ENCODE measurements at regions not wholly inside any gene's neighbourhood (a gene's known extent, or its start where the extent isn't known, plus 50 kb on each side); places are given as distances from the start of the nearest gene placed in this dataset.

DNA sequence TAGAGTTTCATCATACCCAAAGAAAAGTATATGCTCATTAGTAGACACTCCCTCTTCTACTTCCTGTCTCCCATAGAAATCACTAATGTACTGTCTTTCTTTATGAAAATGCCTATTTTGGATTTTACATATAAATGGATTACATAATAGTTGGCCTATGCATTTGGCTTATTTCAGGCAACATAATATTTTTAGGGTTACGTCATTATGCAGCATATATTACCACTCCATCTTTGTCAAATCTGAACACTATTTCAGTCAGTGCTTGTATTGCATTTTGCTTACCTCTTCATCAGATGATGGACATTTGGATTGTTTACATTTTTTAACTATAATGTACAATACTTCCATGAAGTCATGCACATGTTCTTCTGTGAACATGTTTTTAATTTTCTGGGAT, 1406.1 kb downstream of the LRFN5 start:
- no peak overlapping the region for H3K4me3 ChIP-seq (ENCODE audit: insufficient read depth, low read depth, low read length)
- H3K9ac ChIP-seq (ENCODE audit: low read depth, low read length) = no peak overlapping the region
- H3K9me3 ChIP-seq (ENCODE audit: control insufficient read depth, insufficient read depth, low read length) = peaks cover 5% of the 10 kb centered on the region
- dilution Hi-C loops (cut with HindIII; ENCODE audit: low sequenced_read_pairs, unreplicated experiment) = no loop called here
- CTCF ChIA-PET = no interaction called here
- no peak overlapping the region for H4K91ac ChIP-seq (ENCODE audit: insufficient read depth, low read depth, low read length)
- H2AK9ac ChIP-seq (replicated peaks; ENCODE audit: low read depth, low read length, poor library complexity) = no peak overlapping the region
- H3K36me3 ChIP-seq (ENCODE audit: control insufficient read depth, insufficient read depth, low read length) = no peaks in the 10 kb centered on the region
- TF ChIP-seq MAZ (IDR thresholded peaks at IDR 0.05; ENCODE audit: borderline replicate concordance, low read depth, low read length) (no peak), BHLHE40 (IDR thresholded peaks at IDR 0.05; ENCODE audit: low read depth, low read length) (no peak), CEBPB (IDR thresholded peaks at IDR 0.05; ENCODE audit: low read depth, low read length) (no peak), MAFK (IDR thresholded peaks at IDR 0.05; ENCODE audit: low read depth, low read length) (no peak), RCOR1 (IDR thresholded peaks at IDR 0.05; ENCODE audit: insufficient replicate concordance, low read length) (no peak), CHD1 (IDR thresholded peaks at IDR 0.05; ENCODE audit: low read depth, low read length) (no peak), RFX5 (IDR thresholded peaks at IDR 0.05; ENCODE audit: low read depth, low read length) (no peak), FOS (IDR thresholded peaks at IDR 0.05; ENCODE audit: low read depth, low read length) (no peak), POLR2A (IDR thresholded peaks at IDR 0.05; ENCODE audit: low read depth, low read length) (no peak), MXI1 (IDR thresholded peaks at IDR 0.05; ENCODE audit: borderline replicate concordance, low read depth, low read length) (no peak)
- TF ChIP-seq, protein P1, sequence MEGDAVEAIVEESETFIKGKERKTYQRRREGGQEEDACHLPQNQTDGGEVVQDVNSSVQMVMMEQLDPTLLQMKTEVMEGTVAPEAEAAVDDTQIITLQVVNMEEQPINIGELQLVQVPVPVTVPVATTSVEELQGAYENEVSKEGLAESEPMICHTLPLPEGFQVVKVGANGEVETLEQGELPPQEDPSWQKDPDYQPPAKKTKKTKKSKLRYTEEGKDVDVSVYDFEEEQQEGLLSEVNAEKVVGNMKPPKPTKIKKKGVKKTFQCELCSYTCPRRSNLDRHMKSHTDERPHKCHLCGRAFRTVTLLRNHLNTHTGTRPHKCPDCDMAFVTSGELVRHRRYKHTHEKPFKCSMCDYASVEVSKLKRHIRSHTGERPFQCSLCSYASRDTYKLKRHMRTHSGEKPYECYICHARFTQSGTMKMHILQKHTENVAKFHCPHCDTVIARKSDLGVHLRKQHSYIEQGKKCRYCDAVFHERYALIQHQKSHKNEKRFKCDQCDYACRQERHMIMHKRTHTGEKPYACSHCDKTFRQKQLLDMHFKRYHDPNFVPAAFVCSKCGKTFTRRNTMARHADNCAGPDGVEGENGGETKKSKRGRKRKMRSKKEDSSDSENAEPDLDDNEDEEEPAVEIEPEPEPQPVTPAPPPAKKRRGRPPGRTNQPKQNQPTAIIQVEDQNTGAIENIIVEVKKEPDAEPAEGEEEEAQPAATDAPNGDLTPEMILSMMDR (conservative IDR thresholded peaks at IDR 0.05; ENCODE audit: low read depth, low read length) = no peak
- TF ChIP-seq, protein P2, sequence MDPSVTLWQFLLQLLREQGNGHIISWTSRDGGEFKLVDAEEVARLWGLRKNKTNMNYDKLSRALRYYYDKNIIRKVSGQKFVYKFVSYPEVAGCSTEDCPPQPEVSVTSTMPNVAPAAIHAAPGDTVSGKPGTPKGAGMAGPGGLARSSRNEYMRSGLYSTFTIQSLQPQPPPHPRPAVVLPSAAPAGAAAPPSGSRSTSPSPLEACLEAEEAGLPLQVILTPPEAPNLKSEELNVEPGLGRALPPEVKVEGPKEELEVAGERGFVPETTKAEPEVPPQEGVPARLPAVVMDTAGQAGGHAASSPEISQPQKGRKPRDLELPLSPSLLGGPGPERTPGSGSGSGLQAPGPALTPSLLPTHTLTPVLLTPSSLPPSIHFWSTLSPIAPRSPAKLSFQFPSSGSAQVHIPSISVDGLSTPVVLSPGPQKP (IDR thresholded peaks at IDR 0.05; ENCODE audit: borderline replicate concordance, low read depth, low read length) = no peak
- TF ChIP-seq, protein P3, sequence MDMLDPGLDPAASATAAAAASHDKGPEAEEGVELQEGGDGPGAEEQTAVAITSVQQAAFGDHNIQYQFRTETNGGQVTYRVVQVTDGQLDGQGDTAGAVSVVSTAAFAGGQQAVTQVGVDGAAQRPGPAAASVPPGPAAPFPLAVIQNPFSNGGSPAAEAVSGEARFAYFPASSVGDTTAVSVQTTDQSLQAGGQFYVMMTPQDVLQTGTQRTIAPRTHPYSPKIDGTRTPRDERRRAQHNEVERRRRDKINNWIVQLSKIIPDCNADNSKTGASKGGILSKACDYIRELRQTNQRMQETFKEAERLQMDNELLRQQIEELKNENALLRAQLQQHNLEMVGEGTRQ (IDR thresholded peaks at IDR 0.05; ENCODE audit: low read depth, low read length) = no peak
- H4K20me1 ChIP-seq (ENCODE audit: insufficient read depth, low read length) = no peaks in the 10 kb centered on the region
- POLR2A ChIA-PET (ENCODE audit: unreplicated experiment) = no interaction called here
- no peak overlapping the region for H2AK5ac ChIP-seq (ENCODE audit: low read depth, low read length)
- BruUV-seq (replicated peaks) = no TSS peak
- no peaks in the 10 kb centered on the region for H3K9me1 ChIP-seq (ENCODE audit: insufficient read depth, low read length)
- no peaks in the 10 kb centered on the region for H3K79me1 ChIP-seq (ENCODE audit: low read depth in 1 of 2, low read length in 2 of 2)
- no peak overlapping the region for H2BK120ac ChIP-seq (ENCODE audit: low read depth, low read length)
- H3K27ac ChIP-seq (ENCODE audit: insufficient read depth, low read length) = no peak overlapping the region
- no peak overlapping the region for H3K4me2 ChIP-seq (ENCODE audit: low read depth, low read length)
- no peak overlapping the region for H3K18ac ChIP-seq (ENCODE audit: low read depth, low read length)
- H3K14ac ChIP-seq (replicated peaks; ENCODE audit: low read depth, low read length) = no peak overlapping the region
- no CpG with 5 or more reads among the region's 1 CpG for WGBS, 2 experiments (ENCODE audit: extremely low coverage in 2 of 2, insufficient read length in 1 of 2)
- no peaks in the 10 kb centered on the region for H3K4me1 ChIP-seq (ENCODE audit: control insufficient read depth, insufficient read depth, low read length)
- H2BK20ac ChIP-seq (ENCODE audit: low read depth, low read length) = no peak overlapping the region
- no peak overlapping the region for H4K8ac ChIP-seq (ENCODE audit: low read depth in 2 of 2, low read length in 2 of 2)
- no peak overlapping the region for H2BK15ac ChIP-seq (ENCODE audit: low read depth, low read length)
- no peak overlapping the region for H4K5ac ChIP-seq (ENCODE audit: low read depth, low read length)
- in situ Hi-C loops (cut with MboI; ENCODE audit: low sequenced_read_pairs) = loop anchor here (25.0 kb wide), 1 partner anchor 901 kb away; no protein-coding TSS in a partner anchor
- H2BK5ac ChIP-seq (ENCODE audit: low read depth, low read length, poor library complexity, severe bottlenecking) = no peak overlapping the region
- ATAC-seq (ENCODE audit: low read depth) (no peak), DNase-seq (no peak)
- H3K27me3 ChIP-seq (ENCODE audit: control insufficient read depth, insufficient read depth, low read length) = no peaks in the 10 kb centered on the region
- H3K4ac ChIP-seq (ENCODE audit: low read depth, low read length) = no peak overlapping the region
- H3K56ac ChIP-seq (ENCODE audit: extremely low read depth, insufficient read depth, low read length) = no peak overlapping the region
- intact Hi-C loops (cut with micrococcal nuclease) = no loop called here
- no peak overlapping the region for H3K23ac ChIP-seq (ENCODE audit: low read depth, low read length)
- no peak overlapping the region for H2AFZ ChIP-seq (replicated peaks; ENCODE audit: low read length, poor library complexity)
